ENCODE measurements at regions not wholly inside any gene's neighbourhood (a gene's known extent, or its start where the extent isn't known, plus 50 kb on each side); places are given as distances from the start of the nearest gene placed in this dataset.

DNA sequence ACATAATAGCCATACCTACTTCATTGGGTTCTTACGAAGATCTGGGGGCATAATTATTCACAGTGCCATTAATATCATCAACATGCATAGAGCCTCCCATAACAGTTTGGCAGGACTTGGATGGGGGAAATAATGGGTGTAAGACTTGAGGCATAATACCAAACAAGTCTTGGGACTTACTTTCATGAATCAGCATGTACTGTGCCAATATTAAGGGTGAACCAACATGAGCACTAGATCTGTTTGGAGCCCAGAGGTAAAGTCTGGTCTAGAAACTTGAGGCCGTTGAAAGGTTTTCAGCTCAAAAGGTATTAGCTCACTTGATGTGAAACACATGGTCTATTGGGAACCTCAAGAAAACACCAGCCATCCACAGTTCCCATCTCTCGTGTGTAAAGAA, 56.7 kb upstream of the ZC3H11B start:
- no peak for DNase-seq (ENCODE audit: low spot score)

- no peak for DNase-seq (ENCODE audit: low spot score)
Observed at GRCh38 chr1:219669042-219669441, 56.1 kb upstream of the ZC3H11B start.

GRCh38 chr1:219668446-219668845, 55.5 kb upstream of the ZC3H11B start:
- DNase-seq (ENCODE audit: low spot score) = no peak

- no peak for DNase-seq (ENCODE audit: low spot score)
Observed at GRCh38 chr1:219666242-219666641, 53.3 kb upstream of the ZC3H11B start.

GRCh38 chr1:219665089-219665488, 52.2 kb upstream of the ZC3H11B start:
- no peak for DNase-seq (ENCODE audit: low spot score)

DNA sequence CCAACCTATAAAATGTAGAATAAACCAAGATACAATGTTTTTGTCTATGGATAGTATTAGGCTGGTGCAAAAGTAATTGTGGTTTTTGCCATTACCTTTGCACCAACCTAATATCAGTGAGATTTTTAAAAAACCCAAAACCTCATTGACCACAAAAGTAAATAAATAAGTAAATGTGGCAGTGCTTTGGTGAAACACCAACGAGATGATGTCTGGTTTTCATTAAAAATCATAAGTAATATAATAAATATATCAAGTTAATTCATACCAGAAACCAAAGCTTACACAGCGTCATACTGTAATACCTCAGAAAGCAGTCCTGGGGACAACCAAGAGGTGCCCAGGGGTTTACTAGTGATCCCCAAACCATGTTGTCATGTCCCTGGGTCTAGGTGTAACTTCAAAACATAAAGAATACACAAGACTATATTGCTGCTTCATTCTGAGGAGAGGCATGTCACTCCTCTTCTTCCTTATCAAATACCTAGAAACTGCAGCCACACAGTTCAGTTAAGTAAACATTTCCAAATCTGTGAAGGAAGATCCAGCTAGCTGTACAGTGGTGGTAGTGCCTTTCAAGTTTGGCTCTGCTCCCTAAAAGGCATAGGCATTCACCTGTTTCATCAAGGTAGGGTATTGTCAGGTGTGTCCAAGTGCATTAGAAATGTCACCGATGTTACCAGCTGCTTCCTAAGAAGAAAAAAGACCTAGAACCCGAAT, 51.6 kb upstream of the ZC3H11B start:
- DNase-seq (ENCODE audit: low spot score) = no peak
